ENCODE measurements at regions not wholly inside any gene's neighbourhood (a gene's known extent, or its start where the extent isn't known, plus 50 kb on each side); places are given as distances from the start of the nearest gene placed in this dataset.
A peak's percentile ranks its signal among the peaks of the same experiment; 100 is the strongest.

DNA sequence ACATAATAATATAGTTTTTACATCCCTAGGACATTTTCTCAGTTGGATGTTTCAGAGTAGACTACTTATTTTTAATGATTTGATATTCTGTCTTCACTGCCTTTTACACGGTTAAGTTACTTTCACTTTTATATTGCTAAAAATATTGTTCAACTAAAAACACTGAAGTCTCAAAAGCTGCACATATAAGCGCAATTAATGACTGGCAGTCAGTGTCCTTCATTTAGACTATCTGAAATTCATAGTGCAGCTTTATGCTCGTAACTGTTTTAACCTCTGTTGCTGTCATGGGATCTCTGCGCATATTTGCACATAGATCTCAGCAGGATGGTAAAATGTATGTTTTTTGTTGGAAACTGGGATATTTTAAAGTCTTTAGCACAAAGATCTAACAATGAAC is 864.3 kb downstream of the SLITRK6 start:
- DNase-seq, result no peak

DNA sequence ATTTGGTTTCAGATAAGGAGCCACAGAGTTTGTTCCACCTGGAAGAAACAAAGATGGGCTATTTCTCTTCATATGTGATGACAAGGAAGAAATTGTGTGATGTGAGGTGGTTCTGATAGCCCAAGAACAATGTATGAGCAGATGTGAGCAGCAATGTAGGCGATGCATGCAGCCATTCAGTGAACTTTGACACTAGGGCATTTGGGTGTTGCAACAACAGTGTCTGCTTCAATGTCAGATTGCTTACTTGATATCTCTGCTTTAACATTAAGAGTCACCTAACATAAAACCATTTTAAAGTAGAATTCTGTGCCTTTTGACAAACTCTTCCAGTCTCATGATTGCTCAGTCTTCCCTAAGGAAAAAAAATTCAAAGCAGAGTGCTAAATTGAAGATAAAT is 865.4 kb downstream of the SLITRK6 start:
- DNase-seq, result no peak

GRCh38 chr13:84931264-84931663 is 868.0 kb downstream of the SLITRK6 start:
- DNase-seq, result no peak

- DNase-seq, result no peak
These were observed 871.6 kb downstream of the SLITRK6 start for GRCh38 chr13:84927442-84928169.

DNA sequence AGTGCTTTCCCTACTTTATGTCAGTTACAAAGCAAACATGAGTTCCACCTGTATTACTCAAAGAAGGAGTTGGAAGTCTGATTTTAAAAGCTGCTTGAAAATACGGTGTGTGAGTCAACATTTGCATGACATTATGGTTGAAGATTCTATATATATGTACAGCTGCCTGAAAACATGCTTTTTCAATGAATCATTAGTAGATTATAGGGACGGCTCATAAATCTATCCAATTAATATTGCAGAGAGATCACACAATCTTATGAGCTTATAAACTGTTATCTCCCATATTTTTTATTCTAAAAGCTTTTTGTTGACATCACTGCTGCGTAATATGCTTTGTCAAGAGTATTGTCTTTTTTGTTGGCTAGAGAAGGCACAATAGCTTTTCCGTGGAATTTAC is 873.8 kb downstream of the SLITRK6 start:
- DNase-seq, result no peak

GRCh38 chr13:84923831-84924230 is 875.4 kb downstream of the SLITRK6 start:
- DNase-seq, result no peak

DNA sequence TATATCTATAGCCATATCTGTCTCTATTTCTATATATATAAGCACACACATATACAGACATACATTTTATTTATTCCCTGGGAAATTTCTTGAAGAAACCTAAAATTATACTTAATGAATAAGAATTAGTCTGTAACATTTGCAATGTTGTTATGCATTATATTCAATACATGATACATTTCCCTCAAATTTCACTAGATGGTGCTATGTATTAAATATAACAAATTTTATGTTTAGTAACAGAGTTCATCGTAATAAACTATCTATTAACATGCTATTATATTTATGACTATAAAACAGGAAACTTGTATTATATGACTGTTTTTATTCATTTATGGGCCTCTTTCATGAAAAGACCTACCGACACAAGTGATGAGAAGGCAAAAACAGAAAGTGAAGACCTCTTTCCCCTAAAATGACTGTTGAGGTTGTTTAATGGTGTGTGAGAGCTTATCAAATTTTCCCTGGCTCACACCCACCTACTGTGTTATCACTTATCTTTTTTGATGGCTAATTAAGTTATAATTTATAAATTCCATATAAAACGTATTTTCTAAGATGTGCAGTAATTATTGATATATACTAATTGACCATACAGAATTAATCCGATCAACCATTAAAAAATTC is 881.9 kb downstream of the SLITRK6 start:
- DNase-seq, result peak; percentile 59

DNA sequence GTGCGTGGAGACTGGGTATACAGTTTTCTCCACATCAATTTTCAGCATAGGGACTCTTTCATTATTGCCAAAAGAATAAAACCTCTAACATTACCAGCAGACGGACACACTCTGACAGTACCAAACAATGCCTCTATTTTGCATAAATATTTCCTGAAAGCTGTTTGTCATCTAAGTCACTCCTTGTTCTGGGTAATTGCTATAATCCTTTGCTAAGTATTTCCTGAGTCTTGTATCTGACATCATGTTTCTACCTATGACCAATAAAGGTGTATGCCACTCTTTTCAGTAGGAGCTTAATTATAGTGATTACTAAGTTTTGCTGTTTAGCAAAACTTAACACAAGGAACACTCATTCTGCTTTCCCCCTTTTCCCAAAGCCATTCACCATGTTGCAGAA is 886.5 kb downstream of the SLITRK6 start:
- no peak for DNase-seq

- no peak for DNase-seq
These were observed 888.8 kb downstream of the SLITRK6 start for GRCh38 chr13:84910423-84910822.

DNA sequence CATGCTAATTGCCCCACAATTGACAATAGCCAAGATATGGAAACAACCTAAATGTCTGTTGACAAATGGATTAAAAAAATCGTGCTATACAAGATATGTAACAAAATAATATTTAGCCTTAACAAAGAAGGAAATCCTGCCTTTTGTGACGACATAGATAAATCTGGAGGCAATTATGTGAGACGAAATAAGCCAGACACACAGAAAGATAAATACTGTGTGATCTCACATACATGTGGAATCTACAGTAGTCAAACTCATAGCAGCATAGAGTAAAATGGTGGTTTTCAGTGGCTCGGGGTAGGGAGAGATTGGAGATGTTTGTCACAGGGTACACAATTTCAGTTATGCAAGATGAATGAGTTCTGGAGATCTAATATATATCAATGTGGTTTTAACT is 895.8 kb downstream of the SLITRK6 start:
- peak; percentile 8 for DNase-seq

DNA sequence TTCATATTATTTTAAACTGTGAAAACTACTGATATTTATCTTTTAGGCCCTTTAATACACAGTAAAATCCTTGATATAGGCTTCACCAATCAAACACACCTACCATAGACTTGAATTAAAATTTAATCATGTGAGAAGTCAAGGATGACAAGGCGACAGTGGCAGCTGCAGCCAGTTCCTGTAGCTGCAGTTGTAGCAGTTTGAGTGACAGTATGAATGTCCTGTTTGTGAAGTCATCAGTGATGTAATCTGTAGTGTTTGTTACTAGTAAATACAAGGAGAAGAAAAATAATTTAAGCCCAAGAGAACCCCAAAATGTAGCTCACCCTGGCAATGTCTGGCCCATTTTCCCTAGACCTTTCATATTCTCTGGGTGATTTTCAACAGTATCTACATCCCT is 897.0 kb downstream of the SLITRK6 start:
- DNase-seq, result no peak

GRCh38 chr13:84896128-84896527 is 903.1 kb downstream of the SLITRK6 start:
- DNase-seq, result peak; percentile 87

DNA sequence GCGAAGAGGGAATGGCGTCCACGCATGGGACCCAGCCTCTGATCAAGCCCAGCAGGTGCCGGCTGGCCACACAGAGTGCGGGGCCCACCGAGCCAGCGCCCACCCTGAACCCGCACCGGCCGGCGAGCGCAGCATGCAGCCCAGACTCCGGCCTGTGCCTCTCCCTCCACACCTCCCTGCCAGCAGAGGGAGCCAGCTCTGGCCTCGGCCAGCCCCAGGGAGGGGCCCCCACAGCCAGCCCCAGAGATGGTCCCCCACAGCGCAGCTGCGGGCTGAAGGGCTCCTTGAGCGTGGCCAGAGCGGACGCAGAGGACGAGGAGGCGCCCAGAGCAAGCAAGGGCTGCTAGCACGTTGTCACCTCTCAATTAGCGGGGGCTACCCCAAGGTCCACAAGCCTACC is 904.5 kb downstream of the SLITRK6 start:
- DNase-seq, result no peak

GRCh38 chr13:84885868-84886267 is 913.4 kb downstream of the SLITRK6 start:
- no peak for DNase-seq

GRCh38 chr13:84873951-84874350 is 925.3 kb downstream of the SLITRK6 start:
- no peak for DNase-seq

GRCh38 chr13:84870190-84870589 is 929.0 kb downstream of the SLITRK6 start:
- DNase-seq, result no peak

GRCh38 chr13:84867246-84867645 is 932.0 kb downstream of the SLITRK6 start:
- DNase-seq, result no peak

GRCh38 chr13:84865783-84866221 is 933.4 kb downstream of the SLITRK6 start:
- DNase-seq, result peak; percentile 48

DNA sequence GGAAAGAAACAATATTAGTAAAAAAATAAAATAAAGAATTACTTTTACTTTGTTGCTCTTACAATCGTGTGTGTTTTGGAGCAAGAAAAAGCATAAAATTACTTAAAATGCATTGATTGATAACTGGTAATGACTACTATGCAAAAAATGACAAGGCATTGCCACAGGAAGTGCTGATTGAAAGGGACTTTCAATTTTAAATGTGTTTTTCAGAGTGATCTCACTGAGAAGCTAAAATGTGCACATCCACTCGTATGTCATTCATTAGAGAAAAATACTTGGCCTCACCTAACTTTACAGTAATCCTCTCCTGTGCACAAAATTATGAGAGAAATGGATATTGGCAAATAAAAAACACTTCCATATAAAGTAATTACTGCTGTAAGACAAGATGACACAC is 934.9 kb downstream of the SLITRK6 start:
- DNase-seq, result no peak

- no peak for DNase-seq
These were observed 952.1 kb downstream of the SLITRK6 start for GRCh38 chr13:84847107-84847506.

DNA sequence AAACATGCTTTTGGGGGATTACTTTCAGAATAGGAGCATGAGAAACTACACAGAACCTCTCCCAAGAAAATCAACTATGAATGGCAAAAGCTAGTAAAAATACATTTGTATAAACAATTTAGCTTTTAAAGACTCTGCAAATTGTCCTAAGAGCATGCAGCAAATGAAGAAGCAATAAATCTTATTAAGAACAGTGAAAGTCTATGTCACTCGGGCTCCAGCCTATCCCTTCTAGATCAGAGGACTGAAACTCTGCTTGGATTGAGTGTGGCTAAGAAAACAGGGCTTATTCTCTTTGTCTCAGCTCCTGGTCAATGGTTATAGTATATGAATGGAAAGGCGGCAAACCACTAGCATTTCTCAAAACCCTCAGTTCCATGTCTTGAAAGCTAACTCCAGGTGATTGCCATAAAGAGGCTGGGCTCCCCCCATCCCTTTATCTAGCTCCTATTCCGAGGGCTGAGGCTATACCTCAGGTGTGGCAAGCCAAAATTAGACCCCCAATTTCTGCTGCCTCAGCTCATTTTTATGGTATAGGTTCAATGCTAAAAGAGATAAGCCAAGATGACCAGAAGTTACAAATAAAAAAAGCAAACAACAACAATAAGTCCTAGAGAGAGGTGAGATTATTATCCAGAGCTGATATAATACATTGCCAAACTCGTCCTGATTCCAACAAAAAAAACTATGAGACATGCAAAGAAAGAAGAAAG is 953.2 kb downstream of the SLITRK6 start:
- no peak for DNase-seq

GRCh38 chr13:84844473-84844872 is 954.7 kb downstream of the SLITRK6 start:
- DNase-seq, result peak; percentile 53

DNA sequence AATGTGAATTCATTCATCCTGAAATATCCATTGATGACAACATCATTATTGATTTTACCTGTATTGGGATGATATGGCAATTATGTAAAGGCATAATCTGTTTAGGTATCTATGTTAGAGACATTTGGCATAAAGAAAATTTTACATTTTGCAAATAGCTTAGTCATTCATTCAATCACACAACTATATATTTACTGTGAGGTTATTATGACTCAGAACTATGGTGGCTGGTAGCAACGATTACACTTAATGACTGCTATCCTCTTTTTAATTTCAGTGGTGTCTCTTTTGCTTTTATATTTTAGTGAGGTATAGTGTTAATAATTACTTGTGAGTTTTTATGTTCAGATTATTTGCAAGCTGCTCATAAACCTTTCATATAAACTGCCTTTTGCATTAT is 955.9 kb downstream of the SLITRK6 start:
- no peak for DNase-seq

GRCh38 chr13:84834201-84834600 is 951.9 kb upstream of the SLITRK1 start:
- no peak for DNase-seq
